ENCODE measurements at regions not wholly inside any gene's neighbourhood (a gene's known extent, or its start where the extent isn't known, plus 50 kb on each side); places are given as distances from the start of the nearest gene placed in this dataset.
"Not testable (repeated sequence)": the region's sequence is repeated elsewhere in the genome, so short reads cannot be mapped to it uniquely, and the experiment has no call there.

DNA sequence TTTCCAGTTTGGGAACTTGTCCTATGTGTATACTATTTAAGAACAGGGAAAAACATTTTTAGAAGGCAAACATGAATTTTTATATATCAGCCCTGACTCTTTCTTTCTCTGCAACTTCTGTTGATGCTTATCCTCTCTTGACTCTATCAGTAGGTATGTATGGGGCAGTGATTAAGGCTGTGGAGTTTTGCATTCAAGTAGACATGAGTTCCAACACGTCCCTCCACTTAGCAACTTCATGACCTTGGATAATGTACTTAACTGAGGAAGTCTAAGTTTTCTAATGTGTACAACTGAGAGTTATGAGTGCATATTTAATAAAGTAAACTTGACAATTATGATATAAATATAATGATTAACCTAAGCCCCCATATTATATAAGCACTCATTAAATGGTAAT, 414.6 kb downstream of the TDRD3 start:
- TF ChIP-seq, protein P1, sequence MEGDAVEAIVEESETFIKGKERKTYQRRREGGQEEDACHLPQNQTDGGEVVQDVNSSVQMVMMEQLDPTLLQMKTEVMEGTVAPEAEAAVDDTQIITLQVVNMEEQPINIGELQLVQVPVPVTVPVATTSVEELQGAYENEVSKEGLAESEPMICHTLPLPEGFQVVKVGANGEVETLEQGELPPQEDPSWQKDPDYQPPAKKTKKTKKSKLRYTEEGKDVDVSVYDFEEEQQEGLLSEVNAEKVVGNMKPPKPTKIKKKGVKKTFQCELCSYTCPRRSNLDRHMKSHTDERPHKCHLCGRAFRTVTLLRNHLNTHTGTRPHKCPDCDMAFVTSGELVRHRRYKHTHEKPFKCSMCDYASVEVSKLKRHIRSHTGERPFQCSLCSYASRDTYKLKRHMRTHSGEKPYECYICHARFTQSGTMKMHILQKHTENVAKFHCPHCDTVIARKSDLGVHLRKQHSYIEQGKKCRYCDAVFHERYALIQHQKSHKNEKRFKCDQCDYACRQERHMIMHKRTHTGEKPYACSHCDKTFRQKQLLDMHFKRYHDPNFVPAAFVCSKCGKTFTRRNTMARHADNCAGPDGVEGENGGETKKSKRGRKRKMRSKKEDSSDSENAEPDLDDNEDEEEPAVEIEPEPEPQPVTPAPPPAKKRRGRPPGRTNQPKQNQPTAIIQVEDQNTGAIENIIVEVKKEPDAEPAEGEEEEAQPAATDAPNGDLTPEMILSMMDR (IDR thresholded peaks at IDR 0.05; ENCODE audit: partially characterized antibody, unreplicated experiment): no peak
- DNase-seq: no peak
- Mint-ChIP-seq H3K9me3 (ENCODE audit: unreplicated experiment) (no peaks in the 10 kb centered on the region), H3K27ac (ENCODE audit: unreplicated experiment) (no peak overlapping the region), H3K27me3 (ENCODE audit: unreplicated experiment) (no peaks in the 10 kb centered on the region), H3K4me1 (ENCODE audit: low read depth, unreplicated experiment) (no peaks in the 10 kb centered on the region), H3K4me3 (ENCODE audit: unreplicated experiment) (no peak overlapping the region), H3K36me3 (ENCODE audit: unreplicated experiment) (peaks cover 4% of the 10 kb centered on the region)

- H3K27ac Mint-ChIP-seq (ENCODE audit: unreplicated experiment); H3K36me3 Mint-ChIP-seq (ENCODE audit: unreplicated experiment); H3K27me3 Mint-ChIP-seq (ENCODE audit: unreplicated experiment); H3K4me1 Mint-ChIP-seq (ENCODE audit: low read depth, unreplicated experiment); DNase-seq; H3K9me3 Mint-ChIP-seq (ENCODE audit: unreplicated experiment); H3K4me3 Mint-ChIP-seq (ENCODE audit: unreplicated experiment): not testable (repeated sequence)
Measured at GRCh38 chr13:60805640-60806039, 408.6 kb downstream of the TDRD3 start.

- Mint-ChIP-seq H3K27ac (ENCODE audit: unreplicated experiment) (no peak overlapping the region), H3K9me3 (ENCODE audit: unreplicated experiment) (no peaks in the 10 kb centered on the region), H3K27me3 (ENCODE audit: unreplicated experiment) (no peaks in the 10 kb centered on the region), H3K36me3 (ENCODE audit: unreplicated experiment) (no peaks in the 10 kb centered on the region), H3K4me1 (ENCODE audit: low read depth, unreplicated experiment) (peaks cover 3% of the 10 kb centered on the region), H3K4me3 (ENCODE audit: unreplicated experiment) (no peak overlapping the region)
- TF ChIP-seq, protein P1 (IDR thresholded peaks at IDR 0.05; ENCODE audit: partially characterized antibody, unreplicated experiment): no peak
- no peak for DNase-seq
Measured at GRCh38 chr13:60798503-60798902, 401.5 kb downstream of the TDRD3 start.

GRCh38 chr13:60797112-60797511, 400.1 kb downstream of the TDRD3 start:
- TF ChIP-seq, protein P1 (IDR thresholded peaks at IDR 0.05; ENCODE audit: partially characterized antibody, unreplicated experiment): no peak
- no peak overlapping the region for H3K27ac Mint-ChIP-seq (ENCODE audit: unreplicated experiment)

GRCh38 chr13:60794751-60795150, 397.7 kb downstream of the TDRD3 start:
- DNase-seq: no peak
- no peaks in the 10 kb centered on the region for H3K9me3 Mint-ChIP-seq (ENCODE audit: unreplicated experiment)
- H3K36me3 Mint-ChIP-seq (ENCODE audit: unreplicated experiment): no peaks in the 10 kb centered on the region
- no peak overlapping the region for H3K4me3 Mint-ChIP-seq (ENCODE audit: unreplicated experiment)
- peaks cover 3% of the 10 kb centered on the region for H3K4me1 Mint-ChIP-seq (ENCODE audit: low read depth, unreplicated experiment)
- H3K27ac Mint-ChIP-seq (ENCODE audit: unreplicated experiment): no peak overlapping the region
- H3K27me3 Mint-ChIP-seq (ENCODE audit: unreplicated experiment): no peaks in the 10 kb centered on the region
- TF ChIP-seq, protein P1 (IDR thresholded peaks at IDR 0.05; ENCODE audit: partially characterized antibody, unreplicated experiment): no peak

More at GRCh38 chr13:60797112-60797511, 400.1 kb downstream of the TDRD3 start:
- Mint-ChIP-seq H3K4me1 (ENCODE audit: low read depth, unreplicated experiment) (peaks cover 3% of the 10 kb centered on the region), H3K27me3 (ENCODE audit: unreplicated experiment) (no peaks in the 10 kb centered on the region), H3K9me3 (ENCODE audit: unreplicated experiment) (no peaks in the 10 kb centered on the region), H3K36me3 (ENCODE audit: unreplicated experiment) (no peaks in the 10 kb centered on the region), H3K4me3 (ENCODE audit: unreplicated experiment) (no peak overlapping the region)
- DNase-seq: no peak

DNA sequence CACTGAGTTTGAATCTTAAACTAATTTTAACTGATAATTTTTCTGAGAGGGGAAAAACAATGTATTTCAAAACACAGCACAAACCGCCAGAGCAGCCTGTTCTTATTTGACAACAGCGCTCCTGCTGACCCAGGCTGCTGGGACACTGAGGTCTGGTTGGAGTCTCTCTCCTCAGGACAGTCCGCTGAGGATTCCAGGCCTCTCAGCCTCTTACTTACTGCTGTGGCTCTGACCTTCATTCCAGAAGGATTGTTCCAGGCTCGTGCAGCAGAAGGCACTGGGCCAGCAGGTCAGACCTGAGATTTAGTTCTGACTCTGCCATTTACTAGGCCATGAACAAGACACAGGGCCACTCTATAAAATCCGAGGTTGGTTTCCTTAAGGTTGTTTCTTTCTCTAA, 393.6 kb downstream of the TDRD3 start:
- Mint-ChIP-seq H3K27ac (ENCODE audit: unreplicated experiment) (no peak overlapping the region), H3K27me3 (ENCODE audit: unreplicated experiment) (no peaks in the 10 kb centered on the region), H3K4me1 (ENCODE audit: low read depth, unreplicated experiment) (peaks cover 3% of the 10 kb centered on the region), H3K9me3 (ENCODE audit: unreplicated experiment) (no peaks in the 10 kb centered on the region), H3K4me3 (ENCODE audit: unreplicated experiment) (no peak overlapping the region), H3K36me3 (ENCODE audit: unreplicated experiment) (no peaks in the 10 kb centered on the region)
- peak; percentile 24 for DNase-seq
- TF ChIP-seq, protein P1 (IDR thresholded peaks at IDR 0.05; ENCODE audit: partially characterized antibody, unreplicated experiment): no peak
